Activated naive CD8-positive, alpha-beta T cell treated with anti-CD3 and anti-CD28 coated beads for 36 hours (primary cell): ENCODE measurements at regions not wholly inside any gene's neighbourhood (a gene's known extent, or its start where the extent isn't known, plus 50 kb on each side); places are given as distances from the start of the nearest gene placed in this dataset.

Source experiments
- DNase-seq: peaks from one replicate; pipeline ENCODE4 v3.0.0; 2021
- H3K27ac Mint-ChIP-seq: one replicate; pipeline ENCODE4 v1.8.0; 2022; ENCODE audit warnings: mild to moderate bottlenecking, moderate library complexity, mixed read lengths
- H3K27me3 Mint-ChIP-seq: one replicate; pipeline ENCODE4 v1.8.0; 2022; ENCODE audit warnings: mild to moderate bottlenecking, mixed read lengths
- H3K36me3 Mint-ChIP-seq: one replicate; pipeline ENCODE4 v1.8.0; 2021; ENCODE audit warnings: mild to moderate bottlenecking, mixed read lengths
- H3K4me1 Mint-ChIP-seq: one replicate; pipeline ENCODE4 v1.8.0; 2021; ENCODE audit warnings: mixed read lengths
- H3K4me3 Mint-ChIP-seq: one replicate; pipeline ENCODE4 v1.8.0; 2022; ENCODE audit warnings: mild to moderate bottlenecking, moderate library complexity, mixed read lengths
- H3K9me3 Mint-ChIP-seq: one replicate; pipeline ENCODE4 v1.8.0; 2022; ENCODE audit warnings: mixed read lengths

- no peak overlapping the region for H3K27ac Mint-ChIP-seq
- peaks cover 54% of the 10 kb centered on the region for H3K27me3 Mint-ChIP-seq
- H3K36me3 Mint-ChIP-seq: no peaks in the 10 kb centered on the region
- H3K9me3 Mint-ChIP-seq: no peaks in the 10 kb centered on the region
- H3K4me3 Mint-ChIP-seq: no peak overlapping the region
- peaks cover 2% of the 10 kb centered on the region for H3K4me1 Mint-ChIP-seq
- no peak for DNase-seq
Measured at GRCh38 chr3:10756546-10756945, 59.5 kb upstream of the SLC6A11 start.

- H3K36me3 Mint-ChIP-seq: no peaks in the 10 kb centered on the region
- peaks cover 2% of the 10 kb centered on the region for H3K4me1 Mint-ChIP-seq
- H3K4me3 Mint-ChIP-seq: no peak overlapping the region
- no peak for DNase-seq
- H3K9me3 Mint-ChIP-seq: no peaks in the 10 kb centered on the region
- H3K27ac Mint-ChIP-seq: peak overlapping the region; percentile 13
- H3K27me3 Mint-ChIP-seq: peaks cover 54% of the 10 kb centered on the region
Measured at GRCh38 chr3:10757021-10757820, 58.8 kb upstream of the SLC6A11 start.

GRCh38 chr3:10757821-10758130 is 58.3 kb upstream of the SLC6A11 start:
- H3K27ac Mint-ChIP-seq: peak overlapping the region; percentile 13

GRCh38 chr3:10758304-10759037 is 57.6 kb upstream of the SLC6A11 start:
- H3K27me3 Mint-ChIP-seq: peaks cover 45% of the 10 kb centered on the region
- peak; percentile 45 for DNase-seq
- H3K9me3 Mint-ChIP-seq: no peaks in the 10 kb centered on the region
- H3K36me3 Mint-ChIP-seq: no peaks in the 10 kb centered on the region
- no peak overlapping the region for H3K27ac Mint-ChIP-seq
- H3K4me1 Mint-ChIP-seq: peaks cover 2% of the 10 kb centered on the region
- H3K4me3 Mint-ChIP-seq: no peak overlapping the region

More at GRCh38 chr3:10757821-10758130, 58.3 kb upstream of the SLC6A11 start:
- DNase-seq: peak; percentile 13
- Mint-ChIP-seq H3K4me1 (peaks cover 2% of the 10 kb centered on the region), H3K27me3 (peaks cover 51% of the 10 kb centered on the region), H3K9me3 (no peaks in the 10 kb centered on the region), H3K36me3 (no peaks in the 10 kb centered on the region), H3K4me3 (no peak overlapping the region)

GRCh38 chr3:10759495-10759894 is 56.5 kb upstream of the SLC6A11 start:
- peaks cover 41% of the 10 kb centered on the region for H3K27me3 Mint-ChIP-seq
- no peak for DNase-seq
- H3K27ac Mint-ChIP-seq: no peak overlapping the region
- peaks cover 2% of the 10 kb centered on the region for H3K4me1 Mint-ChIP-seq
- H3K4me3 Mint-ChIP-seq: no peak overlapping the region
- H3K36me3 Mint-ChIP-seq: no peaks in the 10 kb centered on the region
- no peaks in the 10 kb centered on the region for H3K9me3 Mint-ChIP-seq

- Mint-ChIP-seq H3K4me1 (peaks cover 2% of the 10 kb centered on the region), H3K27me3 (peaks cover 35% of the 10 kb centered on the region), H3K27ac (no peak overlapping the region), H3K9me3 (no peaks in the 10 kb centered on the region), H3K36me3 (no peaks in the 10 kb centered on the region), H3K4me3 (no peak overlapping the region)
- DNase-seq: no peak
Measured at GRCh38 chr3:10760199-10760598, 55.8 kb upstream of the SLC6A11 start.

GRCh38 chr3:10761583-10761982 is 54.4 kb upstream of the SLC6A11 start:
- no peak for DNase-seq
- Mint-ChIP-seq H3K36me3 (no peaks in the 10 kb centered on the region), H3K4me3 (no peak overlapping the region), H3K27me3 (peaks cover 32% of the 10 kb centered on the region), H3K9me3 (no peaks in the 10 kb centered on the region), H3K27ac (no peak overlapping the region), H3K4me1 (peaks cover 2% of the 10 kb centered on the region)

- Mint-ChIP-seq H3K9me3 (no peaks in the 10 kb centered on the region), H3K4me3 (no peak overlapping the region), H3K4me1 (peaks cover 2% of the 10 kb centered on the region), H3K27ac (no peak overlapping the region), H3K36me3 (no peaks in the 10 kb centered on the region), H3K27me3 (peaks cover 32% of the 10 kb centered on the region)
- DNase-seq: no peak
Measured at GRCh38 chr3:10762116-10762515, 53.9 kb upstream of the SLC6A11 start.

- Mint-ChIP-seq H3K27ac (no peak overlapping the region), H3K9me3 (no peaks in the 10 kb centered on the region), H3K4me1 (no peaks in the 10 kb centered on the region), H3K4me3 (no peak overlapping the region), H3K27me3 (peaks cover 32% of the 10 kb centered on the region), H3K36me3 (no peaks in the 10 kb centered on the region)
- no peak for DNase-seq
Measured at GRCh38 chr3:10762611-10763247, 53.3 kb upstream of the SLC6A11 start.

GRCh38 chr3:10763248-10763620 is 52.8 kb upstream of the SLC6A11 start:
- peaks cover 32% of the 10 kb centered on the region for H3K27me3 Mint-ChIP-seq
- no peaks in the 10 kb centered on the region for H3K9me3 Mint-ChIP-seq
- no peak overlapping the region for H3K4me3 Mint-ChIP-seq
- H3K27ac Mint-ChIP-seq: no peak overlapping the region
- H3K4me1 Mint-ChIP-seq: no peaks in the 10 kb centered on the region
- no peak for DNase-seq
- no peaks in the 10 kb centered on the region for H3K36me3 Mint-ChIP-seq

GRCh38 chr3:10763817-10764258 is 52.2 kb upstream of the SLC6A11 start:
- Mint-ChIP-seq H3K27ac (no peak overlapping the region), H3K9me3 (no peaks in the 10 kb centered on the region), H3K27me3 (peaks cover 26% of the 10 kb centered on the region), H3K36me3 (no peaks in the 10 kb centered on the region), H3K4me3 (no peak overlapping the region), H3K4me1 (no peaks in the 10 kb centered on the region)
- DNase-seq: no peak

- no peak for DNase-seq
- Mint-ChIP-seq H3K4me1 (no peaks in the 10 kb centered on the region), H3K4me3 (no peak overlapping the region), H3K27me3 (peaks cover 22% of the 10 kb centered on the region), H3K9me3 (no peaks in the 10 kb centered on the region), H3K36me3 (no peaks in the 10 kb centered on the region), H3K27ac (no peak overlapping the region)
Measured at GRCh38 chr3:10764259-10765051, 51.6 kb upstream of the SLC6A11 start.

- Mint-ChIP-seq H3K9me3 (no peaks in the 10 kb centered on the region), H3K36me3 (no peaks in the 10 kb centered on the region), H3K27me3 (peaks cover 19% of the 10 kb centered on the region), H3K4me3 (no peak overlapping the region), H3K27ac (no peak overlapping the region), H3K4me1 (no peaks in the 10 kb centered on the region)
- no peak for DNase-seq
Measured at GRCh38 chr3:10766049-10766705, 49.9 kb upstream of the SLC6A11 start.
